ENCODE measurements at regions not wholly inside any gene's neighbourhood (a gene's known extent, or its start where the extent isn't known, plus 50 kb on each side); places are given as distances from the start of the nearest gene placed in this dataset.
A peak's percentile ranks its signal among the peaks of the same experiment; 100 is the strongest.

DNA sequence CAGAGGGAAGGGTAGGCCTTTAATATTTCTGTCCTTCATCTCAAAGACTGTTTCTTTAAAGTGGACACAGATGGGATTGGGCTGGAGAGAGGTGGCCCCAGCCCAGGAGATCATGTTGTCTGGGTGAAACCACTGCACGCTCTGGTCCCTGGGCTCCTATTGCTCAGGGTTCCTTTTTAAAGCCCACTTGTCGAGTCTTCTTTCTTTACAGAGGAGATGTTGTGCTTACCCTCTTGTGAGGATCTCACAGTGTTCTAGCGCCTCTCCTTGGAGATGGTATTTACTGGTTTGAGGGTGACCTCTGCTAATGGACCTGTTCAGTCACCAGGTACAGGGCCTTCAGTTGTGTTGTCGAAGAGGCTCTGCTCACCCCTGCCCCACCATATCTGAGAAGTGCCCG, 128.4 kb downstream of the TM9SF2 start:
- peak overlapping the region; percentile 80 to 85 for H3K27ac ChIP-seq
- intact Hi-C loops (cut with DNase I), result no loop called here
- peaks cover 16 to 43% of the 10 kb centered on the region in 2 donors for H3K4me1 ChIP-seq
- DNase-seq (ENCODE audit: low spot score in 2 of 2), result no peak
- H3K36me3 ChIP-seq, result no peaks in the 10 kb centered on the region
- no peak overlapping the region for H3K4me3 ChIP-seq
- no peaks in the 10 kb centered on the region for H3K27me3 ChIP-seq
- no peaks in the 10 kb centered on the region for H3K9me3 ChIP-seq
- TF ChIP-seq CTCF (IDR thresholded peaks at IDR 0.05), result no peak

DNA sequence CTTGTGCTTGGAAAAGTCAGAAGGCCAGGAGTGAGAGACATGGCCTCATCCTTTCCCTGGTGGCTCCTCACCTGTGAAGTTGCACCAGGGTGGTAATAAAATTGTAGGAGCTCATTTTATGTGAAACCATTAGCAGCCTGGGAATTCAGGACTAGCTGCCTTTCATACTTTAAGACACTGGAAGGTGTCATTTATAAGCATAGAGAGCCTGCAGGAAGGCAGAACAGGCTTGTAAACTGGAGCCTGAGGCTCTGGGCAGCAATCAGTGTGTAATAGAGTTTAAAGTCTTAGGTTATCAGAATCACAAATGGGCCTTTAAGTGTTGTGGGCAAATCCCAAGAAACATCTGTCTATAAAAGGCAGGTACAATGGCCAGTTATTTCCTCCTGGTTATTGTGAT, 127.2 kb downstream of the TM9SF2 start:
- H3K4me1 ChIP-seq, result peaks cover 16 to 43% of the 10 kb centered on the region in 2 donors
- no peak overlapping the region for H3K4me3 ChIP-seq
- intact Hi-C loops (cut with DNase I), result no loop called here
- H3K27ac ChIP-seq, result peak overlapping the region; percentile 80 to 85
- H3K27me3 ChIP-seq, result no peaks in the 10 kb centered on the region
- DNase-seq (ENCODE audit: low spot score in 2 of 2), result no peak
- TF ChIP-seq CTCF (IDR thresholded peaks at IDR 0.05), result no peak
- H3K9me3 ChIP-seq, result no peaks in the 10 kb centered on the region
- no peaks in the 10 kb centered on the region for H3K36me3 ChIP-seq

DNA sequence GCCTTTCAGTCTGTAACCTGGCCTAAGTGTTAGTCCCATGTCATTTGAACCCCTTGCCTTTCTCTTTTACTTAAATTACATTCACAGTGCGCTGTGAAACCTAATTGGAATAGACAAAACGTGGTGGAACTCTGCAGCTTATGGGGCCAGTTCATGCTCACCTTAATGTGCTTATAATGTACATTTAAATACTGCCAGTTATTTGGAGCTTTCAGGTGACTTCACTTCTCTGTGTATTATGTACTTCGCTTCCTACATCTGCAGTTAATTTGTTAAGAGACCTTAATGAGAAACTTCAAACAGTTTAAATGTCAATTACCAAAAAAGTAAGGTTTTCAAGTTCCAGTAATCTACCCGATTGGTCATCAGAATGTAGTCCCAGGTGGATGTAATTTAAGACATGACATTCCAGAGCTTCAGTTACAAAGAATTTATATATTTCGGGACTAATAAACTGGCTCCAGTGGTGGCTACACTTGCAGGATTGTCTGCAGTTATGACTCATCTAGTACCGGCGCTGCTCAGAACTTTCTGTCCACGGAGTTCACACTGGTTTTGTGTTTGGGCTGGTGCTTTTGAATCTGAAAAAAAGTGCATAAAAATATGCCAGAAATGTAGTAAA, 125.3 kb downstream of the TM9SF2 start:
- no peak for DNase-seq (ENCODE audit: low spot score in 2 of 2)
- Histone ChIP-seq H3K4me1 (peaks cover 16 to 43% of the 10 kb centered on the region in 2 donors), H3K36me3 (no peaks in the 10 kb centered on the region), H3K27ac (peak overlapping the region; percentile 19 to 85), H3K4me3 (peak overlapping the region in 1 of 2 donors; percentile 30), H3K9me3 (no peaks in the 10 kb centered on the region), H3K27me3 (no peaks in the 10 kb centered on the region)
- intact Hi-C loops (cut with DNase I), result no loop called here
- no peak for TF ChIP-seq CTCF (IDR thresholded peaks at IDR 0.05)

GRCh38 chr13:99624936-99625540, 123.8 kb downstream of the TM9SF2 start:
- TF ChIP-seq CTCF (IDR thresholded peaks at IDR 0.05), result no peak
- intact Hi-C loops (cut with DNase I), result no loop called here
- H3K4me3 ChIP-seq, result no peak overlapping the region
- H3K36me3 ChIP-seq, result no peaks in the 10 kb centered on the region
- no peaks in the 10 kb centered on the region for H3K9me3 ChIP-seq
- no peak for DNase-seq (ENCODE audit: low spot score in 2 of 2)
- H3K27ac ChIP-seq, result no peak overlapping the region
- H3K27me3 ChIP-seq, result no peaks in the 10 kb centered on the region
- peaks cover 16 to 37% of the 10 kb centered on the region in 2 donors for H3K4me1 ChIP-seq

- no peaks in the 10 kb centered on the region for H3K36me3 ChIP-seq
- no peak for TF ChIP-seq CTCF (IDR thresholded peaks at IDR 0.05)
- H3K9me3 ChIP-seq, result no peaks in the 10 kb centered on the region
- intact Hi-C loops (cut with DNase I), result no loop called here
- H3K27ac ChIP-seq, result peak overlapping the region; percentile 11 to 62
- no peak overlapping the region for H3K4me3 ChIP-seq
- DNase-seq (ENCODE audit: low spot score in 2 of 2), result no peak
- H3K4me1 ChIP-seq, result peaks cover 5 to 13% of the 10 kb centered on the region in 2 donors
- no peaks in the 10 kb centered on the region for H3K27me3 ChIP-seq
These were observed 119.5 kb downstream of the TM9SF2 start for GRCh38 chr13:99620806-99621205.
